NCI-H2196 treated with DMSO at 0.1 percent for 48 hours (cell line): ENCODE measurements at regions not wholly inside any gene's neighbourhood (a gene's known extent, or its start where the extent isn't known, plus 50 kb on each side); places are given as distances from the start of the nearest gene placed in this dataset.
"Not testable (repeated sequence)": the region's sequence is repeated elsewhere in the genome, so short reads cannot be mapped to it uniquely, and the experiment has no call there.

Source experiments
- DNase-seq: peaks from one replicate; lab custom pipeline; 2025; ENCODE audit not compliant: unreplicated experiment; lab: John Stamatoyannopoulos, UW

DNA sequence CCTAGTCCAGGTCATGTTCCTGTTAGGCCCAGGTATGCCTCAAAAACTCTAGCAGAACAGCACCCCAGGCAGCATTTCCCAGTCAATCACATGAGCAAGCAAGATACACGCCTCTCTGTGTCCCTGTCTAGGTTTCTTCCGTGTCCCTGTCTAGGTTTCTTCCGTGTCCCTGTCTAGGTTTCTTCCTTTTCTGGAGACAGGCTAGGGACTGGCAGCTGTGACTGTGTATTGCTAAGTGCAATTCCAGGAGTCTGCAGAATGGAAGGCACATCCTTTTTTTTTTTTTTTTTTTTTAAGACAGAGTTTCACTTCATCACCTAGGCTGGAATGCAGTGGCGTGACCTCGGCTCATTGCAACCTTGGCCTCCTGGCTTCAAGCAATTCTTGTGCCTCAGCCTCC, 77.6 kb downstream of the SETD4 start:
- DNase-seq: no peak

DNA sequence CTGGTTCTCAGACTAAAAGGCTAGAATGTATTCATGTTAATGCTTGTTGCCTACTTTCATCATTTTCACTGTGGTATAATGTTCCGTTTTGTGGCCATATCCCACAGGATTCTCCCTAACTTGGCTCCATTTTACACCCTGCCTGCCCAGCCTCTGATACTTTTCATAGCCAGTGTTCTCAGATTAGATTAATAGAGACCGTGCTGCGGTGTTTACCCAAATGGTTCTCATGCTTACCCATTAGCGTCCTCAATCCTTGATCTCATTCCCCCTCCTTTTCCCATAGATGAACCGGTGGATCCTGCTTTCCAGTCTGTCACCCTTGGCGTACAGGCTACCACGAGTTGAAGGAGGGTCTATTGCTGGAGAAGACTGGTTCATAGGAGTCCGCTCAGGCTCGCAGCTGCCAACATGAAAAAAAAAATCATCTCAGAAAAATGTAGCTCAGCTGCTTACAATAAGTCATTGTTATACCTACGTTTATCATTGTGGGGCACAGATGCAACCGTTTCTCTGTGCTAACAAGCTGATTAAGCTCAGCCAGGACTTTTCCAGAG, 78.7 kb downstream of the SETD4 start:
- no peak for DNase-seq

DNA sequence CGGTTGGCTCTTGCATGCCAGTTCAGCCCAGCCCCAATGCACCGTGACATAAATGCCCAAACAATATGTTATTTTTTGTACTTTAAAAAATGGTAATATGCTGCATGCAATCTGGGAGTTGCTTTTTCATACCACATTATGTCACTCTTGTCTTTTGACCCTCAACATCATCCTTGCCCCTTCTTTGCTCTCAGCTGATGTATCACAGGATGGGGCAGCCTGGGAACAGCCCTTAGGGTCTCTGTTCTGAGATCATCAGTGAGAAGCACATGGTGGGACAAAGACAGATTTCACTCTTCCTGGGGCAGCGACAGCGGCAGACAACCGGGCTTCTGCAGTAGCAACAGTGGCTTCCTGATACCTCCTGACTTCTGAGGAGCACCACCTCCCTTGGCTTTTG, 79.5 kb downstream of the SETD4 start:
- no peak for DNase-seq

DNA sequence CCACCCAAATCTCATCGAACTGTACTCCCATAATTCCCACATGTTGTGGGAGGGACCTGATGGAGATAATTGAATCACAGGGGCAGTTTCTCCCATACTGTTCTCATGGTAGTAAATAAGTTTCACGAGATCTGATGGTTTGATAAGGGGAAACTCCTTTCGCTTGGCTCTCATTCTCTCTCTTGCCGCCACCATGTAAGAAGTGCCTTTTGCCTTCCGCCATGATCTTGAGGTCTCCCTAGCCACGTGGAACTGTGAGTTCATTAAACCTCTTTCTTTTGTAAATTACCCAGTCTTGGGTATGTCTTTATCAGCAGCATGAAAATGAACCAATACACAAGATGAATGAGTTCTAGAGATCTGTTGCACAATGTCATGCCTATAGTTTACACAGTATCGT, 82.5 kb downstream of the SETD4 start:
- DNase-seq: not testable (repeated sequence)

DNA sequence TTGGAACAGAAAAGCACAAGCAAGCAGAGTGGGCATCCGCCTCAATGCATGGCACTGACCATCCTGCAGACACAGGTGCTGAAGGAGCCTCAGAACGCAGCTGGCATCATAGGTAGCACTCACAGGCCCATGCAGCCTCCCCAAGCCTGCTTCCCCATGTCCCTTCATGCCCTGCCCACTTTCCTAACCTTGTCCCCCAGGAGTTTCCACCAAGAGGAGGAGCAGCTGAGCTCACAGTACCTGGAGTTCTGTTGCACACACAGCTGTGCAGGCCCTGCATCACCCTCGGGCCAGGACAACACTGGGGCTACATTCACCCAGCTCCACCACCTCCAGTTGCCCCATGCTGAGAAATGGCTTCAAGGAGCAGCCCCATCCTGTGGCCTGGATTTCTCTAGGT, 83.4 kb downstream of the SETD4 start:
- no peak for DNase-seq

DNA sequence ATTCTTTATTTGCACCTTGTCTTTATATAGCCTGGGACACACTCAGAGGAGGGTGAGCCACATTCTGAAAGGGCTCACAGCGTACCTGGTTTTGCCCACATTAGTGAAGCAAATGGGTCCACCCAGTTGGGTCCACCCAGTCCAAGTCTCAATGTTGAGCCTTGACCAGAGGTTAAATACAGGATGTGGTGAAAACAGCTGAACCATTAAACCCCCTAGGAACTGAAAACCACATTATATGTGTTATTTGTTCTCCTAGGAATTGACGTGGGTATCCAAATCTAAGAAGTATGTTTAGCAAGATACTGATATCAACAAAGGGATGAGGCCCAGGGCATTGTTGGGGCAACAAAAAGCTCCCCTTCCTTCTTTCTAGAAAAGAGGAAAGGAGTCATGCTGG, 83.8 kb downstream of the SETD4 start:
- DNase-seq: no peak

DNA sequence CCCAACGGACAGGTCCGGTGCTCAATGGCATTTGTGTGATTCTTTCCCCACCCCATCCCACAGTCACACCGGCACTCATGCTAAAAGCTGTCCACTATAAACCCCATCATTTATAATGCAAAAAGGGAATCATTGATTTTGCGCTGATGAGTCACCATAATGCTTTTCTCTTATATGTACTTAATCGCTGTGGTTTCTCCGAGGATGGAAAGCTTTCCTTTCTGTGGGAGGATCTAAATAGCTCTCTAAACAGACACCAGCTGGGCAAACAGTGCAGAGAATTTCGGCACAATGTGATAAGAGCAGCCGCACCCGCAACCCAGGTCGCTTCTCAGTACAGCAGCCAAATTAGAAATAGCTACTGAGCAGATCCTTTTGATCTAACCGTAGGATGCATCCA, 85.6 kb downstream of the SETD4 start:
- peak; percentile 91 for DNase-seq

DNA sequence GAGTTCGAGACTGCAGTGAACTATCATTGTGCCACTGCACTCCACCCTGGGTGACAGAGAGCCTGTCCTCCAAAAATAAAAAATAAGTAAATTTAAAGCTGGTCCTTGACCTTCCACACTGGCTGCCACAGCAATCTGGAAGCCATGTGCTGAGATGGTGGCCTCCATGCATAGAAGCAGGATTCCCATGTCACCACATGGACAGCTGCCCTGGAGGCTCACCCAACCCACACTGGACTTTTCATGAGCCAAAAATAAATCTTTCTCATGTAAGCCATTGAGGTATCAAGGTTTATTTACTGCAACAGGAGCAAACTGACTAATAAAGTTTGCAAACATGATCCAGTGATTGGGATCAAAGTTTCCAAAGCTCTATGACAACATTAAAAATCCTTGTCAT, 88.5 kb downstream of the SETD4 start:
- DNase-seq: no peak

DNA sequence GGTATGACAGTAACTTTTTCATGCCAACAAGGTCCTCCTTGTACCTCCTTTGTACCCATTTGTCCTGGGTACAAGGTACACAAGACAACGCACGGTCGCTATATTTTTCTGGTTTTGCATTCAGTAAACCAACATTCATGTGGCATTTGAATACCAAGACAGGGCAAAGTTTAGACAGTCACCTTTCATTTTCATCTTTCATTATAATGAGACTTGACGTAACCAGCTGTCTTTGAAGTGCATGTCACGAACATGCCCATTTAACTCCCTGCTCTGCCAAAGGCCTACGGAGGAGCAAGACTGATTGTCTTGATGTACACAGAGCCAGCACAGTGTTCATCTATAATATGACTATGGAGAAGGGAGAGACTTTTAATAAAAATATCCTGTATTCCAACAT, 91.0 kb downstream of the SETD4 start:
- DNase-seq: no peak

DNA sequence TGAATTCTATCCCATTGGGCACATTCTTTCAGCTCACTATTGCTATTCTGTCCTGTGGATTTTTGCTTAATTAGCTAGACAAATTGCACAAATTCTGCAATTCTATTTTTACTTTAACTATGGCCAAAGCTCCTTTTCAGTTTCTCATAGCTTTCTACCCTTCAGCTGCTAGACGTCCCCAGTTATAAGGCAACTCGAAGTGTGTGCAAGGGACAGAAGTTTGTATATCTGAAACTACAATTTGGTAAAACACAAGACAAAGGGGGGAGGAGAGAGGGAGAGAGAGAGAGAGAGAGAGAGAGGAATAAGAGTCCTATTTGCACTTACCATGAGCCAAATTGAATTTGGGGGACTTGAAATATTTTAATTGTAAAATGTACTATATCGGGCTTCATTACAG, 91.8 kb downstream of the SETD4 start:
- no peak for DNase-seq

DNA sequence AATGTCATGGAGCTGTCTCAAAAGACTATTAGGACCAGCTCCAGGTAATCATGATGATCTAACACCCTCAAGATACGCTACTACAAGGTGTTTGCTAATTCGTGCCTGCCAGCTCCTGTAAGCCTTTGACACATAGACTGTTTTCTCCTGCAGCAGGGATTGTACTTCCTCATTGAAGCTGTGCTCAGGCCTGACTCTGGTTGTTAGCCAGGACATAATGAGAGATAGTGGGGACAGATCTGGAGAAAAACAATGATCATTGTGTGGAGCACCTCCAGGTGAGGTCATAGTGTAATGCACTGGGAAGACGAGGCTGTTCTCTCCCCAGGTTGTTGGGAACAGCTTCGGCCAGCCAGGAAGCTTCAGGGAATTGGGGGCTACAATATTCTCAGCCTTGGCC, 94.6 kb downstream of the SETD4 start:
- DNase-seq: no peak

DNA sequence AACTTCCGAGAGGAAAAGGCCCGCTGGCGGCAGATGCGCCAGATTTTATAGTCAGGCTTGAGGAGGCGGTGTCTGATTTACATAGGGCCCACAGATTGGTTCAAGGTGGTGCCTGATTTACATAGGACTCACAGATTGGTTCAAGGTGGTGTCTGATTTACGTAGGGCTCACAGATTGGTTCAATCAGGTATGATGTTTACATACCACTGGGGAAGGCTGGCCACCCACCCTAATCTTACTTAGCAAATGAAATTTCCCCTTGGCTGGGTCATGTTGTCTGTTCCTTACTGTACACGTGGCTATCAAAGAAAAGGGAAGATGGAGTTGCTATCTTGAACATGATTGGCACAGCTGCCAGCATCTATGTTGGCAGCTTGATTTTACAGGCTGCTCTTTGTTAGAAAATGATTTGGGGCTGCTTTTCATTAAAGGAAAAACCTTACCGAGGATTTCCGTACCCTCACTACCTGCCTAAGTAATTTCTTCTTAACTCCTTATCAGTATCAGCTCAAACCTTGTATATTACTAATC, 96.3 kb downstream of the SETD4 start:
- no peak for DNase-seq

DNA sequence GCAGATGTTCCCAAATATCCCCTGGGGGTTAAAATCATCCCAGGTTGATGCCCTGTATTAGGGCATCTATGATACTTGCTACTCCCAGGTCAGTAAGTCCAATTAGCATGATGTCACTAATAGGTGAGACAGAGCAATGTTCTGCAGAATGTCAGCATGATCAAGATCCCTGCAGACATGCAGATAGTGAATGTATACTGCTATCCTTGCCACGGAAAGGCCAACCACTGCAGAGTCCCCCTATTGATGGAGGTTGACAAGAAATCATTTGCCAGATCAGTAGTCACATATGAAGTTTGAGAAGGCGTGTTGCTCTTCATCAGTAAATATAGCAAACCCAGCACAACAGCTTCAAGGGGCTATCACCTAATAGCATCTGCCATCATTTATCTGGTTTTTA, 97.4 kb downstream of the SETD4 start:
- DNase-seq: no peak

DNA sequence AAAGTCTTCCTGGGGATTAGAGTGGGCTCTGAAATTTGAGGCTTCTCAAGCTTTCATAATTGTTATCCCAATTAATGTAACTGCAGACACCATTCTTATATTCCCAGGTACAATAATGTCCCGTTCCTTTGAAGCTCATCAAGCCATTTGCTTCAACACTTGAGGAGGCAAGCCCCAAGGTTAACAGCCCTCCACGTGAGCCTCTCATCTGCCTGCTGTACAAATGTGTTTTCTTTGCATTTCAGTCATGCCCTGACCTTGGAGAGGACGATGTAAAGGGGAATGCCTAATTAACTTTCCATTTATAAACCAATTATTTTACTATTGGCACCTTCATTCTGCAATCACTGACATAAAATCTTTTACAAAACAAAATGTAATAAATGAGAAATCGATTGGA, 106.3 kb downstream of the SETD4 start:
- DNase-seq: no peak

DNA sequence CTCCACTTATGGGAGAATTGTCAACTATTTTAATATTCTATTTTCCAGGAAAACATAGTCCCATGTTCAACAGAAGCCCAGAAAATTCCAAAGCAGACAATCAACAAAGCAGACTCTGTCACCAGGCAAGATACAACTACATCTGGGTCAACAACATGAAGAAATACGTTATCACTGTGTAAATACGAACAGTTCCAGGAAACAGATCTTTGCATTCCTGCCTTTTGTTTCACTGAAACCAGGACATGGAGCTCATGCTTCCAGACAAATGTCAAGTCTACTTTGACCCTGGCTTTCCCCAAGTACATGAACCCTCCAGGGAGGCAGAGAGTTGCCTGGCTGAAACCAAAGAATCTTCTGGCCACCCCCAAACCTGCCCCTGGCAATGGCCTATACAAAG, 106.7 kb downstream of the SETD4 start:
- peak; percentile 4 for DNase-seq

DNA sequence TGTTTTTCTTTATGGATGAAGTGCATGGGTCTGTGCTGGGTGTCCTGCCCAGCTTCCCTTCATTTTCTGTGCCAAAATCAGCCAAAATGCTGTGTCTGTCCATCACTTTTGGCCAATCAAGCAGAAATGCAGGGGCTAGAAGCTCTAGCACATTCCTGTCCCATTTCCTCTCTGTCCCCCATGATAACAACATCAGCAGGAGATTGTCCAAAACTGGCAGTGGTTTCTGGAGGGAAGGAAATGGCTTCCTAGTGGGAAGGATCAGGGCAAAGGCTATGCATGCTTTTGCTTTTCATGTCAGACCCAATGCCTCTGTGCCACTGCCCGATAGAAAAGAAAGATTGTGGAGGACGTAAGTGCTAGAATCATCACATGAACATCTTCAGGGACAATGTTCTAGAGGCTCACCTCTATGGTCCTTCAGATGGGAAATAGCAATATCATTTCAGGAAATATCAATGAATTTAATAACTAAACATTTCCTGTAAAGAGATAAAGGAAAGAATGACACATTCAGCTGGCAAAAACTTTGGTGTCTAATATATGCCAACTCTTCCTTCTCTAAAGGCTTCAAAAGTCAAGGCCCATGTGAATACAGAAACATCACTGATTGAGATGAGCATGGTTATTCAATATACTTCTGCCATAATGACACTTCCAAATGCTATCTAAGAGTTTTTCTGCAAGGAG, 107.5 kb downstream of the SETD4 start:
- no peak for DNase-seq

DNA sequence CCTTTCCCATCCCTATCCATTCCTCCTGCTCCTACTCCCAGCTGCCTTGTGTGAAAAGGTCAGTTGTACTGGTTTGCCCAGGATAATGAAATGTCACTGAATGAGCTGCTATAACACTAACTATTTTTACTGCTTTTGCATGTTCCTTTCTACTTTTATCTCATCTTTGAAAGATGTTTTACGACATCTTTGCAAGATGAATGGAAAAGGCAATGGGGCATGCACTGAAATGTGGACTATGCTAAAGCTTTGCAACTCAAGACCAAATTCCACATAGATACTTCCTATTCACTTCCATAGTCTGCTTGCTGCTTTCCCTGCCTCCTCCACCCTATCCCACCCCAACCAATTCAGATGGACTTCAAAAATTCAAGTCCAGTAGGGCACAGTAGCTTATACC, 111.3 kb downstream of the SETD4 start:
- DNase-seq: no peak

DNA sequence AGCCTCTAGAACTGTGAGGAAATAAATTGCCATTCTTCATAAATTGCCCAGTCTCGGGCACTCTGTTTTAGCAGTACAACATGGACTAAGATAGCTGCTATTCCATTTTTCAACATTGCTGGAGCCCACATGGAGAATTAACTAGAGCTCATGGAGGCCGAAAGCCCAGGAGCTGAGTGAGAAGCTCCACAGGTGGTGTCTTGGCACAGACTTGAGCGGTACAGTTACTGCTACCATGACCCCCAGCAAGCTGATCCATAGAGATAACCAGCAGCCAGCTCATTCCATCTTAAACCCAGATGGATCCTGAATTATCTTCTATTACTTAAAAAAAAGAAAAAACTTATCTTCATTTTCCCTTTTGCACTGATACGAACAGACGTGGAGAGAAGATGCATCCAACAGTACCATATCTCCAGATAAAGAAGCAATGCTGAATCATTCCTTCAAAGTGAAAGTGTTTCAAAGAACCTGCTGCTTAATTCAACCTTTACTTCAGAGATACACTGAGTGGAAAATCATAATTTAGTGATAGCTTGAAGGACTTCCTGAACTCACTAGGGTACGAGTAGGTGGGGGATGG, 115.1 kb downstream of the SETD4 start:
- DNase-seq: no peak

DNA sequence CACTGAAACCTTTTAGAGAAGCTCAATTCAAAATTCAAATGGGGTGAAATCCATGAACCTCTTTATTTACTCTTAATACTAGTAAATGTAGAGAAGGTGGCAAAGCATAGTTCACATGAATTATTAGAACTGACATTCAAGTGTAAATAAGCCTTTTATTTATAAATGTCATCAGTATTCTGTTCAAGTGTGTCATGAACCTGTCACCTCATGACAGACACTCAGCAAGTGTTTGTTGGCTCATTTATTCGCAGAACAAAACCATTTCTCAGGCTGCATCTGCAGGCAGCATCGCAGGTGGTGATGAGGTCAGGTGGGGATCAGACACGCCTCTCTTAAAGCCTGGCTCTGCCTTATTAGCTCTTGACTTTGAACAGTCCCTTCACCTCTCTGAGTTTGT, 116.6 kb downstream of the SETD4 start:
- peak; percentile 16 for DNase-seq

DNA sequence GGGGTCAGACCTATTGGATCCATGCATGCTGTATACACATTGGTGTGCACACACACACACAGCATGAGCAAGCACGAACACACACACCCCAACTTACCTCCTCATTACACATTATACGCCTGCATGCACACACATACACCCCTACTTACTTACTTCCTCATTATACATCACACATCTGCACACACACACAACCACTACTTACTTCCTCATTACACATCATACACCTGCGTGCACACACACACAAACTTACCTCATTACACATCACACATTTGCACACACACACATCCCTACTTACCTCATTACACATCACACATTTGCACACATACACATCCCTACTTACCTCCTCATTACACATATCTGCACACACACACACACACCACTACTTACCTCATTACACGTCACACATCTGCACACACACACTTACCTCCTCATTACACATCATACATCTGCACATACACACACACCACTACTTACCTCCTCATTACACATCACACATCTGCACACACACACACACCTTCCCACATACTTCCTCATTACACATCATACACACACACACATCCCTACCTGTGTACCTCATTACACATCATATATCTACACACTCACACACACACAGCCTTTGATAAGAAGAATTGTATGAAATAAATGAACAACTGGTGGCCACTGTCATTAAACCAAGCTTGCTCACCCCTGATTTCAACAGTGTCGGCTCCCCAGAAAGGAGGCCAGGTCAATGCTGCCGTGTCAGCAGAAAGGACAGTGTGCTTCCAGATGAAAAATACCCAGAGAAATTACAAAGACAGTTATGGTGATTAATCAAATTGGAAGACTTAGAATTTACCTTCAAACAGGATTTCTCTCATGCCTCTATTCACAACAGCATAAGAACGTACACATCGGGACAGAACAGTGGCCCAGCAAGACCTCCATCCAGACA, 117.8 kb downstream of the SETD4 start:
- no peak for DNase-seq

DNA sequence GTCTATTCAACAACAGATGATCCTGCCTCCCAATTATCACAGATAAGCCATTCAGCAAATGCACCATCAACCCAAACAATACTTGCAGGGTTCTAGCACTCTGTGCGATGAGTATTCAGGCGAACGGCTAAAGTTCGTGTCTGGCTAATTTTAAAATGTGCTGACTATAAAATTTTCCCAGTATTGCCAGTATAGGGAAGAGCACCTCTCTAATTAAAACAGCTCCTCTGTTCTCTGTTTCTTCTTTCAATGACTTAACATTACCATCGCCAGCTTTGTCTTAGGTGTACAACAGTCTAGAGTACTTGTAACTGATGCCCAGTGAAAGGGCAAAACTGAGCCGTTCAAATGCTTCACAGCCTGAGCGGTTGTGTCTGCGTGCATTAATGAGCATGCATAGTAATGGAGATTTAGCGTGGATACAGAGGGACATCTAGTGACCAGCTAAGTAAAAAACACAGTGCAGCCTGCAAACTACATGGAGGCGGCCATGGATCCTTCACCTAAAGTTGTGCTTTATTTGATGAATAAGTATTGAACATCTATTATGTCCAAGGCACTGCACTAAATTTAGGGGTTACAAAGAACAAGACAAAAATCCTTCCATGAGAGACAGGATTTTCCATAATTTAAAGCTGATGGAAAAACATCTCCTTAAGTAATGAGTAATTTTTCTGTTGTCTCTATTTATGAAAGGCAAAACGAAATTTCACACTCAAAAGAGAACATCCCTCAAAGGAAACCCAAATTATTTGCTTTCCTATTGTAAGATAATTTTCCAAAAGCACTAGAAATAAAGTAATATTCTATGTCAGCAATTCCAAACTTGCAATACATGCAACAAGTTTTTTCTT, 120.0 kb downstream of the SETD4 start:
- peak; percentile 64 for DNase-seq
